GM10266 (cell line): ENCODE measurements at regions not wholly inside any gene's neighbourhood (a gene's known extent, or its start where the extent isn't known, plus 50 kb on each side); places are given as distances from the start of the nearest gene placed in this dataset.

Experiments
- DNase-seq: peaks from one replicate; pipeline ENCODE4 v3.0.0; 2012; ENCODE audit errors: extremely low spot score
- CTCF ChIP-seq: IDR thresholded peaks from 2 replicates; pipeline ENCODE4 v1.5.1; 2012; ENCODE audit warnings: mild to moderate bottlenecking, low read depth; ENCODE audit not compliant: control insufficient read depth, insufficient read depth; ENCODE audit errors: missing control alignments

- no peak for DNase-seq
- TF ChIP-seq CTCF = no peak
Measured at GRCh38 chr2:18781541-18782280, 192.3 kb upstream of the NT5C1B start.

- DNase-seq = no peak
- no peak for TF ChIP-seq CTCF
Measured at GRCh38 chr2:18777250-18777812, 188.0 kb upstream of the NT5C1B start.

- DNase-seq = no peak
- TF ChIP-seq CTCF = no peak
Measured at GRCh38 chr2:18771212-18771611, 181.8 kb upstream of the NT5C1B start.

- no peak for DNase-seq
- no peak for TF ChIP-seq CTCF
Measured at GRCh38 chr2:18763338-18763737, 174.0 kb upstream of the NT5C1B start.

GRCh38 chr2:18762667-18763066 lies 173.3 kb upstream of the NT5C1B start:
- no peak for DNase-seq
- no peak for TF ChIP-seq CTCF

- no peak for TF ChIP-seq CTCF
Measured at GRCh38 chr2:18754286-18754685, 164.9 kb upstream of the NT5C1B start.

GRCh38 chr2:18753722-18754121 lies 164.4 kb upstream of the NT5C1B start:
- no peak for DNase-seq
- TF ChIP-seq CTCF = no peak

More at GRCh38 chr2:18754286-18754685, 164.9 kb upstream of the NT5C1B start:
- DNase-seq = no peak
